HEK293 (cell line): ENCODE measurements at regions not wholly inside any gene's neighbourhood (a gene's known extent, or its start where the extent isn't known, plus 50 kb on each side); places are given as distances from the start of the nearest gene placed in this dataset.

Source experiments
- CTCF ChIA-PET: fragments of 350-600 bp; formaldehyde crosslinking; extraction: SDS; loops from one replicate; lab custom pipeline; 2021; ENCODE audit warnings: antibody characterized with exemption; lab: Yijun Ruan, JAX
- POLR2A ChIA-PET: fragments of 300-600 bp; formaldehyde crosslinking; extraction: SDS; loops from one replicate; lab custom pipeline; 2020; ENCODE audit warnings: antibody characterized with exemption, inconsistent platforms; lab: Yijun Ruan, JAX
- H3K27ac ChIP-seq: fragments of 200-500 bp; sonication (Bioruptor generic); 2 replicates; pipeline ENCODE4 v1.5.1; 2014; ENCODE audit warnings: low read depth, low read length, control low read depth, inconsistent platforms; ENCODE audit errors: extremely low read depth
- H3K36me3 ChIP-seq, 2 experiments: fragments of 200-500 bp in 1 of 2; sonication (Bioruptor generic) in 1 of 2; 1 replicate in 1 of 2; 2 replicates in 1 of 2; pipeline ENCODE4 v1.5.1; 2014 to 2017; ENCODE audit warnings: inconsistent platforms in 2 of 2, low read length in 2 of 2; ENCODE audit not compliant: control insufficient read depth in 2 of 2, insufficient read depth in 1 of 2
- H3K4me1 ChIP-seq: fragments of 200-500 bp; sonication (Bioruptor generic); 2 replicates; pipeline ENCODE4 v1.5.1; 2014; ENCODE audit warnings: mild to moderate bottlenecking, low read length, inconsistent platforms; ENCODE audit not compliant: control insufficient read depth, insufficient read depth
- H3K4me3 ChIP-seq: 2 replicates; pipeline ENCODE4 v1.5.1; 2011; ENCODE audit warnings: low read depth, mild to moderate bottlenecking, control low read depth, low read length, moderate library complexity
- H3K9me3 ChIP-seq: fragments of 200-500 bp; sonication (Bioruptor generic); 2 replicates; pipeline ENCODE4 v1.5.1; 2014; ENCODE audit warnings: low read depth, low read length, inconsistent platforms; ENCODE audit not compliant: control insufficient read depth, insufficient read depth
- BCL11A ChIP-seq: fragments of 450-650 bp; formaldehyde crosslinking; IDR thresholded peaks from 2 replicates; pipeline ENCODE4 v1.5.1; 2016; ENCODE audit warnings: low read depth, missing biosample characterization, missing genetic modification characterization
- FEZF1 ChIP-seq: fragments of 450-650 bp; formaldehyde crosslinking; IDR thresholded peaks from 2 replicates; pipeline ENCODE4 v1.5.1; 2016; ENCODE audit warnings: missing biosample characterization, missing genetic modification characterization
- GLI2 ChIP-seq: fragments of 450-650 bp; formaldehyde crosslinking; IDR thresholded peaks from 2 replicates; pipeline ENCODE4; 2017; ENCODE audit warnings: missing biosample characterization, missing genetic modification characterization, low read depth, borderline replicate concordance
- HOXA7 ChIP-seq: sonication (generic); formaldehyde crosslinking; IDR thresholded peaks from 2 replicates; pipeline ENCODE4 v1.8.1; 2022; ENCODE audit warnings: missing genetic modification reagents, borderline replicate concordance
- KLF16 ChIP-seq: fragments of 450-650 bp; formaldehyde crosslinking; IDR thresholded peaks from 2 replicates; pipeline ENCODE4 v1.5.1; 2017; ENCODE audit warnings: missing biosample characterization, missing genetic modification characterization
- KLF7 ChIP-seq: fragments of 450-650 bp; formaldehyde crosslinking; IDR thresholded peaks from 2 replicates; pipeline ENCODE4 v1.5.1; 2016; ENCODE audit warnings: missing biosample characterization, missing genetic modification characterization, borderline replicate concordance
- PRDM1 ChIP-seq: fragments of 450-650 bp; formaldehyde crosslinking; IDR thresholded peaks from 2 replicates; pipeline ENCODE4; 2016; ENCODE audit warnings: missing biosample characterization, missing genetic modification characterization
- REST ChIP-seq: fragments of 450-650 bp; formaldehyde crosslinking; IDR thresholded peaks from 2 replicates; pipeline ENCODE4 v1.5.1; 2016; ENCODE audit warnings: missing biosample characterization, missing genetic modification characterization
- ZBTB6 ChIP-seq: fragments of 450-650 bp; formaldehyde crosslinking; IDR thresholded peaks from 2 replicates; pipeline ENCODE4 v1.5.1; 2017; ENCODE audit warnings: missing biosample characterization, missing genetic modification characterization
- ZNF132 ChIP-seq: fragments of 450-650 bp; formaldehyde crosslinking; IDR thresholded peaks from 2 replicates; pipeline ENCODE4 v1.5.1; 2017; ENCODE audit warnings: missing biosample characterization, missing genetic modification characterization, borderline replicate concordance
- ZNF266 ChIP-seq: fragments of 450-650 bp; formaldehyde crosslinking; IDR thresholded peaks from 2 replicates; pipeline ENCODE4 v1.5.1; 2016; ENCODE audit warnings: missing biosample characterization, missing genetic modification characterization, low read depth
- ZNF366 ChIP-seq: fragments of 450-650 bp; formaldehyde crosslinking; conservative IDR thresholded peaks from 2 replicates; pipeline ENCODE4 v1.5.1; 2016; ENCODE audit warnings: missing biosample characterization, missing genetic modification characterization
- ZNF433 ChIP-seq: fragments of 450-650 bp; formaldehyde crosslinking; IDR thresholded peaks from 2 replicates; pipeline ENCODE4 v1.5.1; 2016; ENCODE audit warnings: missing biosample characterization, missing genetic modification characterization, low read depth
- ZNF558 ChIP-seq: fragments of 450-650 bp; formaldehyde crosslinking; IDR thresholded peaks from 2 replicates; pipeline ENCODE4 v1.5.1; 2016; ENCODE audit warnings: missing biosample characterization, missing genetic modification characterization
- ZNF585B ChIP-seq: fragments of 450-650 bp; formaldehyde crosslinking; IDR thresholded peaks from 2 replicates; pipeline ENCODE4 v1.5.1; 2016; ENCODE audit warnings: missing biosample characterization, missing genetic modification characterization
- ZNF600 ChIP-seq: fragments of 450-650 bp; formaldehyde crosslinking; IDR thresholded peaks from 2 replicates; pipeline ENCODE4 v1.5.1; 2016; ENCODE audit warnings: missing biosample characterization, missing genetic modification characterization
- ZNF660 ChIP-seq: fragments of 450-650 bp; IDR thresholded peaks from 2 replicates; pipeline ENCODE4 v1.5.1; 2018; ENCODE audit warnings: missing biosample characterization, mild to moderate bottlenecking, missing genetic modification characterization
- ZNF791 ChIP-seq: fragments of 450-650 bp; formaldehyde crosslinking; IDR thresholded peaks from 2 replicates; pipeline ENCODE4 v1.5.1; 2016; ENCODE audit warnings: missing biosample characterization, missing genetic modification characterization
- ZSCAN23 ChIP-seq: fragments of 450-650 bp; formaldehyde crosslinking; IDR thresholded peaks from 2 replicates; pipeline ENCODE4 v1.5.1; 2016; ENCODE audit warnings: missing biosample characterization, missing genetic modification characterization
- TF ChIP-seq, protein P1 (sequence below): fragments of 450-650 bp; formaldehyde crosslinking; IDR thresholded peaks from 2 replicates; pipeline ENCODE4 v1.5.1; 2016; ENCODE audit warnings: missing biosample characterization, missing genetic modification characterization

DNA sequence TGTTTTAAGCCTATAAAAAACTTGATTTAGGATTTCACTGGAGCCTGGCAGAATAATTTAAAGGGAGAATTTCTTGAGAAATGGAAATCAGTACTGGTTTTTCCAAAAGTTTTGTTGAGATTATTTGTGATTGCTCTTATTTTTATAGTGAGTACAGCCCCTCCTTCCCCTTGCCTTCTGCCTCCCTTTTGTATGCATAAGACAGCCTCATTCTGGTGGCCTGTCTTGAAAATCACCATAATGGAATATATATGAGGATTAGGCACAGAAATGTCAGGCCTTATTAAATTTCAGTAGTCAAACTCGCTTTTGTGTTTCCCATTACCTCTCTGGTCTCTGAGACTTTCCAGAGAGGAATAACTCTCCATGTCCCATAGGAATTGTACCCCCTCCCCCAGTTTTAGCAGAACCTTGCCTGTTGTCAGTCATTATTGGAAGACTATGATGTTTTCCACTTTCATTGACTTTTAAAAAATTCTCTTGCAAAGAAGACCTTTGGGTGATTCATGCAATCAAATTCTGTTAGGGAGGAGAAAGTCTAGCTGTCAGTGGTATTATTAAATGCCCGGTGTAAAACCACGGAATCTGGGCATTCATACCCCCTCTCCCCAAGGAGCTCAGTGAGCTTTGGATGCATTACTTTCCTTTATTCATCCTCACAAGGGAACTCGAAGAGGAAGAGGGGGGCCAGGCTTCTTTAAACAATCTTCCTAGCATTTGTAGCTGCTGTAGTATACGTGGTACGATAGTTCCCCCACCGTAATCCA, 171.6 kb upstream of the TSC22D2 start:
- TF ChIP-seq, protein P1, sequence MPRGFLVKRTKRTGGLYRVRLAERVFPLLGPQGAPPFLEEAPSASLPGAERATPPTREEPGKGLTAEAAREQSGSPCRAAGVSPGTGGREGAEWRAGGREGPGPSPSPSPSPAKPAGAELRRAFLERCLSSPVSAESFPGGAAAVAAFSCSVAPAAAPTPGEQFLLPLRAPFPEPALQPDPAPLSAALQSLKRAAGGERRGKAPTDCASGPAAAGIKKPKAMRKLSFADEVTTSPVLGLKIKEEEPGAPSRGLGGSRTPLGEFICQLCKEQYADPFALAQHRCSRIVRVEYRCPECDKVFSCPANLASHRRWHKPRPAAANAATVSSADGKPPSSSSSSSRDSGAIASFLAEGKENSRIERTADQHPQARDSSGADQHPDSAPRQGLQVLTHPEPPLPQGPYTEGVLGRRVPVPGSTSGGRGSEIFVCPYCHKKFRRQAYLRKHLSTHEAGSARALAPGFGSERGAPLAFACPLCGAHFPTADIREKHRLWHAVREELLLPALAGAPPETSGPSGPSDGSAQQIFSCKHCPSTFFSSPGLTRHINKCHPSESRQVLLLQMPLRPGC (tag by site-specific recombination): no peak
- ChIA-PET CTCF (interaction anchor here (0.7 kb wide), 1 partner anchor 85 kb away, joined by 3 read pairs; no protein-coding TSS in a partner anchor), POLR2A (no interaction called here)
- no peaks in the 10 kb centered on the region for H3K36me3 ChIP-seq
- no peaks in the 10 kb centered on the region for H3K9me3 ChIP-seq
- no peak overlapping the region for H3K27ac ChIP-seq
- H3K4me1 ChIP-seq: no peaks in the 10 kb centered on the region
- H3K4me3 ChIP-seq: no peak overlapping the region

- H3K9me3 ChIP-seq: no peaks in the 10 kb centered on the region
- no peak overlapping the region for H3K27ac ChIP-seq
- no peaks in the 10 kb centered on the region for H3K4me1 ChIP-seq
- TF ChIP-seq ZSCAN23 (no peak), ZBTB6 (no peak)
- TF ChIP-seq, all 188 proteins: peak for 0
- no peaks in the 10 kb centered on the region for H3K36me3 ChIP-seq
- ChIA-PET CTCF (interaction anchor here (0.7 kb wide), 1 partner anchor 86 kb away, joined by 3 read pairs; no protein-coding TSS in a partner anchor), POLR2A (no interaction called here)
- H3K4me3 ChIP-seq: no peak overlapping the region
Observed at GRCh38 chr3:150235799-150236198, 172.3 kb upstream of the TSC22D2 start.

DNA sequence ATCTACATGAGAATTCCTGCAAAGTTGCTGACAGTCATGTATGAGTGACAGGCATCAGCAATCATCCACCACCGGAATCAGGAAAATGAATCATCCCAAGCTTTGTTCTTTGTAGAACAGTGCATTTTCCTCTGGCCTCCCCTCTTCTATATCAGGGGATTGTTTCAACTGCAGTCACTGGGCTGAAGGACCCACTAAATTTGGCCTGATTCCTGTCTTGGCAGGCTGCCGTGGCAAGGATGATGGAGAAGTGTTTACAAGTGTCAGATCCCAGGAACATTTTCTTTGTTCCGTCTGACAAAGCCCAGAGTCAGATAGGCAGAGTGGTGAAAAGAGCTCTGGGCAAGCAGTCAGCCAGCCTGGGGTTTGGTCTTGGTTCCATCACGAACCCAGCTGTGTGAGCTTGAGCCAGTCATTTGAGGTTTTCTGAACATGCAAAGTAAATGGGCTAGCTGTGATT, 175.1 kb upstream of the TSC22D2 start:
- no peaks in the 10 kb centered on the region for H3K9me3 ChIP-seq
- ChIA-PET POLR2A (no interaction called here), CTCF (no interaction called here)
- H3K4me3 ChIP-seq: no peak overlapping the region
- TF ChIP-seq ZBTB6 (0 out of 2 replicates have a peak, but pooled peaks have one; percentile 30), ZNF660 (tag by site-specific recombination) (no peak)
- H3K36me3 ChIP-seq: no peaks in the 10 kb centered on the region
- no peaks in the 10 kb centered on the region for H3K4me1 ChIP-seq
- no peak overlapping the region for H3K27ac ChIP-seq

- Histone ChIP-seq H3K4me3 (no peak overlapping the region), H3K4me1 (no peaks in the 10 kb centered on the region), H3K27ac (no peak overlapping the region), H3K9me3 (no peaks in the 10 kb centered on the region), H3K36me3 (no peaks in the 10 kb centered on the region)
- ChIA-PET POLR2A (no interaction called here), CTCF (interaction anchor here (0.8 to 2.5 kb wide), 8 partner anchors 9 to 266 kb away, joined by 3 to 9 read pairs (median 6); no protein-coding TSS in a partner anchor)
- TF ChIP-seq ZNF791 (tag by site-specific recombination) (no peak), GLI2 (no peak), PRDM1 (tag by site-specific recombination) (no peak), ZNF433 (tag by site-specific recombination) (no peak), ZNF366 (tag by site-specific recombination) (no peak), BCL11A (tag by site-specific recombination) (no peak), ZNF266 (tag by site-specific recombination) (no peak), HOXA7 (CRISPR knock-in tag) (no peak), ZNF132 (tag by site-specific recombination) (no peak), ZNF600 (no peak), ZNF585B (tag by site-specific recombination) (no peak), KLF16 (tag by site-specific recombination) (no peak), ZNF558 (tag by site-specific recombination) (no peak), FEZF1 (tag by site-specific recombination) (no peak), KLF7 (tag by site-specific recombination) (no peak), REST (tag by site-specific recombination) (no peak)
Observed at GRCh38 chr3:150230037-150230436, 178.1 kb upstream of the TSC22D2 start.
